WTC11 (cell line): ENCODE measurements at regions not wholly inside any gene's neighbourhood (a gene's known extent, or its start where the extent isn't known, plus 50 kb on each side); places are given as distances from the start of the nearest gene placed in this dataset.

Experiments used
- ATAC-seq: fragments of 200-7000 bp; cut with Tn5 transposase; 2 replicates; pipeline ENCODE4 v1.10.0; 2021; ENCODE audit warnings: mild to moderate bottlenecking, moderate library complexity
- CTCF ChIA-PET: fragments of 300-600 bp; sonication (Branson Sonifier 250); formaldehyde crosslinking; loops from one replicate; lab custom pipeline; 2021; ENCODE audit warnings: antibody characterized with exemption; lab: Charles Lee
- POLR2A ChIA-PET: fragments of 350-600 bp; sonication (Branson Sonifier 250); formaldehyde crosslinking; loops from one replicate; lab custom pipeline; 2021; ENCODE audit warnings: antibody characterized with exemption; lab: Charles Lee
- DNase-seq: peaks from one replicate; pipeline ENCODE4 v3.0.0; 2021; ENCODE audit warnings: low spot score
- H3K27ac Mint-ChIP-seq: 2 replicates; pipeline ENCODE4 v1.8.0; 2021; ENCODE audit warnings: mixed read lengths
- H3K27me3 Mint-ChIP-seq: 2 replicates; pipeline ENCODE4 v1.8.0; 2021; ENCODE audit warnings: low read depth, mild to moderate bottlenecking, moderate library complexity, mixed read lengths
- H3K36me3 Mint-ChIP-seq: 2 replicates; pipeline ENCODE4 v1.8.0; 2021; ENCODE audit warnings: mixed read lengths
- H3K4me1 Mint-ChIP-seq: 2 replicates; pipeline ENCODE4 v1.8.0; 2022; ENCODE audit warnings: mixed read lengths
- H3K4me3 Mint-ChIP-seq: 2 replicates; pipeline ENCODE4 v1.8.0; 2021; ENCODE audit warnings: mild to moderate bottlenecking, moderate library complexity, mixed read lengths
- H3K9me3 Mint-ChIP-seq: 2 replicates; pipeline ENCODE4 v1.8.0; 2021; ENCODE audit warnings: mixed read lengths
- ATF1 ChIP-seq: sonication (generic); formaldehyde crosslinking; IDR thresholded peaks from 2 replicates; pipeline ENCODE4 v1.8.1; 2023; ENCODE audit warnings: mild to moderate bottlenecking, moderate library complexity, missing genetic modification reagents
- ELF4 ChIP-seq: sonication (generic); formaldehyde crosslinking; IDR thresholded peaks from 2 replicates; pipeline ENCODE4 v1.8.1; 2022; ENCODE audit warnings: low read depth, mild to moderate bottlenecking, moderate library complexity, missing genetic modification reagents
- GABPB1 ChIP-seq: sonication (generic); formaldehyde crosslinking; IDR thresholded peaks from 2 replicates; pipeline ENCODE4 v1.8.1; 2023; ENCODE audit warnings: mild to moderate bottlenecking, missing genetic modification reagents
- GRHL2 ChIP-seq: fragments of 250-450 bp; sonication (Bioruptor Pico); IDR thresholded peaks from 2 replicates; pipeline ENCODE4 v1.8.0; 2022; ENCODE audit warnings: mild to moderate bottlenecking, moderate library complexity; ENCODE audit not compliant: insufficient replicate concordance, severe bottlenecking
- MYBL2 ChIP-seq: sonication (generic); formaldehyde crosslinking; IDR thresholded peaks from 2 replicates; pipeline ENCODE4 v1.8.1; 2023; ENCODE audit warnings: mild to moderate bottlenecking, moderate library complexity, missing genetic modification reagents
- NFATC4 ChIP-seq: fragments of 250-450 bp; sonication (Bioruptor Pico); IDR thresholded peaks from 2 replicates; pipeline ENCODE4 v1.9.0; 2021; ENCODE audit warnings: mild to moderate bottlenecking
- NFE2L1 ChIP-seq: sonication (generic); formaldehyde crosslinking; IDR thresholded peaks from 2 replicates; pipeline ENCODE4 v1.8.1; 2023; ENCODE audit warnings: missing genetic modification reagents
- RELA ChIP-seq: sonication (generic); formaldehyde crosslinking; IDR thresholded peaks from 2 replicates; pipeline ENCODE4 v1.8.1; 2022; ENCODE audit warnings: missing genetic modification reagents, mild to moderate bottlenecking, borderline replicate concordance
- SMAD3 ChIP-seq: sonication (generic); formaldehyde crosslinking; IDR thresholded peaks from 2 replicates; pipeline ENCODE4 v1.8.0; 2022; ENCODE audit warnings: missing genetic modification reagents, mild to moderate bottlenecking, borderline replicate concordance
- SMAD4 ChIP-seq: sonication (generic); formaldehyde crosslinking; IDR thresholded peaks from 2 replicates; pipeline ENCODE4 v1.8.0; 2022; ENCODE audit warnings: mild to moderate bottlenecking, missing genetic modification reagents
- SP1 ChIP-seq: sonication (generic); formaldehyde crosslinking; conservative IDR thresholded peaks from 2 replicates; pipeline ENCODE4 v1.8.1; 2022; ENCODE audit warnings: missing genetic modification reagents
- ZBTB21 ChIP-seq: sonication (generic); formaldehyde crosslinking; IDR thresholded peaks from 2 replicates; pipeline ENCODE4 v1.8.1; 2023; ENCODE audit warnings: mild to moderate bottlenecking, missing genetic modification reagents, borderline replicate concordance
- ZNF416 ChIP-seq: fragments of 250-450 bp; sonication (Bioruptor Pico); IDR thresholded peaks from 2 replicates; pipeline ENCODE4 v1.9.0; 2021; ENCODE audit warnings: mild to moderate bottlenecking, inconsistent platforms
- TF ChIP-seq, protein P1 (sequence below): sonication (generic); formaldehyde crosslinking; IDR thresholded peaks from 2 replicates; pipeline ENCODE4 v1.8.1; 2022; ENCODE audit warnings: low read depth, mild to moderate bottlenecking, moderate library complexity, missing genetic modification reagents, borderline replicate concordance
- TF ChIP-seq, protein P2 (sequence below): sonication (generic); formaldehyde crosslinking; IDR thresholded peaks from 2 replicates; pipeline ENCODE4 v1.8.1; 2022; ENCODE audit warnings: mild to moderate bottlenecking, moderate library complexity, missing genetic modification reagents
- TF ChIP-seq, protein P3 (sequence below): fragments of 200-600 bp; IDR thresholded peaks from 2 replicates; pipeline ENCODE4 v1.8.0; 2022; ENCODE audit warnings: antibody characterized with exemption
- TF ChIP-seq, protein P4 (sequence below): sonication (generic); formaldehyde crosslinking; IDR thresholded peaks from 2 replicates; pipeline ENCODE4 v1.8.1; 2023; ENCODE audit warnings: mild to moderate bottlenecking, moderate library complexity, missing genetic modification reagents
- TF ChIP-seq, protein P5 (sequence below): sonication (generic); formaldehyde crosslinking; IDR thresholded peaks from 2 replicates; pipeline ENCODE4 v1.8.0; 2022; ENCODE audit warnings: mild to moderate bottlenecking, missing genetic modification reagents
- TF ChIP-seq, protein P6 (sequence below): sonication (generic); formaldehyde crosslinking; IDR thresholded peaks from 2 replicates; pipeline ENCODE4 v1.8.1; 2022; ENCODE audit warnings: low read depth, missing genetic modification reagents, borderline replicate concordance

DNA sequence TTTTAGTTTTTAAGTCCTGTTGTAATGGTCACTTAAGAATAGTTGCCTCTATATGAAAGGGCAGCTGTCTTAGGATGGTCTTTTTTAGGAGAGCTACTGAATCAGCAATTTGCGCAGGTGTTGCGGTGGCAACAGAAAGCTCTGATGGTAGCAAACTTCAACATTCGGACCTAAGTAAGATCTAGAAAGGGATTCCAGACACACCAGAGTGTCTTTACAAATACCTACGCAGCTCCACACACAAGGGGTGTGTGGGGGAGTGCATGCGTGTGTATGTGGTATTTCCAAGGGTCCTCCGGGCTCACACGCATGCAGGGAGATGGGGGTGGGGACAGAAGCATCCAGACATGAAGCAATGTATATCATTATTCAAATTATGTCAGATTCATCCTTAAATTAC is 438.6 kb upstream of the MGMT start:
- H3K4me3 Mint-ChIP-seq: no peak overlapping the region
- DNase-seq: no peak
- H3K27ac Mint-ChIP-seq: no peak overlapping the region
- H3K4me1 Mint-ChIP-seq: peaks cover 56% of the 10 kb centered on the region
- no peaks in the 10 kb centered on the region for H3K9me3 Mint-ChIP-seq
- ATAC-seq: no peak
- TF ChIP-seq GRHL2 (CRISPR knock-in tag) (no peak), ATF1 (CRISPR knock-in tag) (no peak), GABPB1 (no peak), RELA (CRISPR knock-in tag) (no peak), ZNF416 (CRISPR knock-in tag) (no peak), SMAD4 (no peak), SP1 (CRISPR knock-in tag) (no peak), SMAD3 (CRISPR knock-in tag) (no peak), NFATC4 (CRISPR knock-in tag) (no peak)
- TF ChIP-seq, protein P1, sequence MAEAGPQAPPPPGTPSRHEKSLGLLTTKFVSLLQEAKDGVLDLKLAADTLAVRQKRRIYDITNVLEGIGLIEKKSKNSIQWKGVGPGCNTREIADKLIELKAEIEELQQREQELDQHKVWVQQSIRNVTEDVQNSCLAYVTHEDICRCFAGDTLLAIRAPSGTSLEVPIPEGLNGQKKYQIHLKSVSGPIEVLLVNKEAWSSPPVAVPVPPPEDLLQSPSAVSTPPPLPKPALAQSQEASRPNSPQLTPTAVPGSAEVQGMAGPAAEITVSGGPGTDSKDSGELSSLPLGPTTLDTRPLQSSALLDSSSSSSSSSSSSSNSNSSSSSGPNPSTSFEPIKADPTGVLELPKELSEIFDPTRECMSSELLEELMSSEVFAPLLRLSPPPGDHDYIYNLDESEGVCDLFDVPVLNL: no peak
- TF ChIP-seq, all 79 proteins: peak for 0
- ChIA-PET CTCF (interaction anchor here (1.9 kb wide), 1 partner anchor 630 kb away, joined by 4 read pairs; no protein-coding TSS in a partner anchor), POLR2A (no interaction called here)
- H3K27me3 Mint-ChIP-seq: no peaks in the 10 kb centered on the region
- H3K36me3 Mint-ChIP-seq: no peaks in the 10 kb centered on the region

DNA sequence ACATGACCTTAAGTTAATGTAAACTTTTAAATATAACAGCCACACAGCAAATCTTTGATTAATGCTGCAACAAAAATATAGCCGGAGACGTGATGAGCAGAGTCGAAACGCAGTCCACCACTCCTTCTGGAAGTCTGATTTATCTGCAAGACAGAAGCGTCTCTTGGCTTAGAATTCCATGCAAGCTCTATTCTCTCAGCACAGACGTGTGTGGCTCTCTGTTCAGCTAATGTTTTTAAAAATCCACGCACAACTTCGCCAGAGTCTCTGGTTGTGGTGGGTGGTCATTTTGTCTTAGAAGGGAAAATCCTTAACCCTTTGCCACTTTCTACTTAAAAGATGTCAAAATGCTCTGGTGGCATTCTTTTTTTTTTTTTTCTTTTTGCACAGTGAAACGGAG is 438.0 kb upstream of the MGMT start:
- H3K9me3 Mint-ChIP-seq: no peaks in the 10 kb centered on the region
- H3K27me3 Mint-ChIP-seq: no peaks in the 10 kb centered on the region
- ATAC-seq: no peak
- H3K4me3 Mint-ChIP-seq: no peak overlapping the region
- no peak overlapping the region for H3K27ac Mint-ChIP-seq
- H3K36me3 Mint-ChIP-seq: no peaks in the 10 kb centered on the region
- POLR2A ChIA-PET: no interaction called here
- CTCF ChIA-PET: interaction anchor here (1.9 kb wide), 1 partner anchor 629 kb away, joined by 4 read pairs; no protein-coding TSS in a partner anchor
- H3K4me1 Mint-ChIP-seq: peaks cover 56% of the 10 kb centered on the region
- TF ChIP-seq, protein P2, sequence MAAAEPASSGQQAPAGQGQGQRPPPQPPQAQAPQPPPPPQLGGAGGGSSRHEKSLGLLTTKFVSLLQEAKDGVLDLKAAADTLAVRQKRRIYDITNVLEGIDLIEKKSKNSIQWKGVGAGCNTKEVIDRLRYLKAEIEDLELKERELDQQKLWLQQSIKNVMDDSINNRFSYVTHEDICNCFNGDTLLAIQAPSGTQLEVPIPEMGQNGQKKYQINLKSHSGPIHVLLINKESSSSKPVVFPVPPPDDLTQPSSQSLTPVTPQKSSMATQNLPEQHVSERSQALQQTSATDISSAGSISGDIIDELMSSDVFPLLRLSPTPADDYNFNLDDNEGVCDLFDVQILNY: no peak
- TF ChIP-seq, protein P3, sequence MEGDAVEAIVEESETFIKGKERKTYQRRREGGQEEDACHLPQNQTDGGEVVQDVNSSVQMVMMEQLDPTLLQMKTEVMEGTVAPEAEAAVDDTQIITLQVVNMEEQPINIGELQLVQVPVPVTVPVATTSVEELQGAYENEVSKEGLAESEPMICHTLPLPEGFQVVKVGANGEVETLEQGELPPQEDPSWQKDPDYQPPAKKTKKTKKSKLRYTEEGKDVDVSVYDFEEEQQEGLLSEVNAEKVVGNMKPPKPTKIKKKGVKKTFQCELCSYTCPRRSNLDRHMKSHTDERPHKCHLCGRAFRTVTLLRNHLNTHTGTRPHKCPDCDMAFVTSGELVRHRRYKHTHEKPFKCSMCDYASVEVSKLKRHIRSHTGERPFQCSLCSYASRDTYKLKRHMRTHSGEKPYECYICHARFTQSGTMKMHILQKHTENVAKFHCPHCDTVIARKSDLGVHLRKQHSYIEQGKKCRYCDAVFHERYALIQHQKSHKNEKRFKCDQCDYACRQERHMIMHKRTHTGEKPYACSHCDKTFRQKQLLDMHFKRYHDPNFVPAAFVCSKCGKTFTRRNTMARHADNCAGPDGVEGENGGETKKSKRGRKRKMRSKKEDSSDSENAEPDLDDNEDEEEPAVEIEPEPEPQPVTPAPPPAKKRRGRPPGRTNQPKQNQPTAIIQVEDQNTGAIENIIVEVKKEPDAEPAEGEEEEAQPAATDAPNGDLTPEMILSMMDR: no peak
- TF ChIP-seq, protein P4, sequence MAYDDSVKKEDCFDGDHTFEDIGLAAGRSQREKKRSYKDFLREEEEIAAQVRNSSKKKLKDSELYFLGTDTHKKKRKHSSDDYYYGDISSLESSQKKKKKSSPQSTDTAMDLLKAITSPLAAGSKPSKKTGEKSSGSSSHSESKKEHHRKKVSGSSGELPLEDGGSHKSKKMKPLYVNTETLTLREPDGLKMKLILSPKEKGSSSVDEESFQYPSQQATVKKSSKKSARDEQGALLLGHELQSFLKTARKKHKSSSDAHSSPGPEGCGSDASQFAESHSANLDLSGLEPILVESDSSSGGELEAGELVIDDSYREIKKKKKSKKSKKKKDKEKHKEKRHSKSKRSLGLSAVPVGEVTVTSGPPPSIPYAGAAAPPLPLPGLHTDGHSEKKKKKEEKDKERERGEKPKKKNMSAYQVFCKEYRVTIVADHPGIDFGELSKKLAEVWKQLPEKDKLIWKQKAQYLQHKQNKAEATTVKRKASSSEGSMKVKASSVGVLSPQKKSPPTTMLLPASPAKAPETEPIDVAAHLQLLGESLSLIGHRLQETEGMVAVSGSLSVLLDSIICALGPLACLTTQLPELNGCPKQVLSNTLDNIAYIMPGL: no peak
- TF ChIP-seq NFE2L1 (CRISPR knock-in tag): no peak
- DNase-seq: no peak

DNA sequence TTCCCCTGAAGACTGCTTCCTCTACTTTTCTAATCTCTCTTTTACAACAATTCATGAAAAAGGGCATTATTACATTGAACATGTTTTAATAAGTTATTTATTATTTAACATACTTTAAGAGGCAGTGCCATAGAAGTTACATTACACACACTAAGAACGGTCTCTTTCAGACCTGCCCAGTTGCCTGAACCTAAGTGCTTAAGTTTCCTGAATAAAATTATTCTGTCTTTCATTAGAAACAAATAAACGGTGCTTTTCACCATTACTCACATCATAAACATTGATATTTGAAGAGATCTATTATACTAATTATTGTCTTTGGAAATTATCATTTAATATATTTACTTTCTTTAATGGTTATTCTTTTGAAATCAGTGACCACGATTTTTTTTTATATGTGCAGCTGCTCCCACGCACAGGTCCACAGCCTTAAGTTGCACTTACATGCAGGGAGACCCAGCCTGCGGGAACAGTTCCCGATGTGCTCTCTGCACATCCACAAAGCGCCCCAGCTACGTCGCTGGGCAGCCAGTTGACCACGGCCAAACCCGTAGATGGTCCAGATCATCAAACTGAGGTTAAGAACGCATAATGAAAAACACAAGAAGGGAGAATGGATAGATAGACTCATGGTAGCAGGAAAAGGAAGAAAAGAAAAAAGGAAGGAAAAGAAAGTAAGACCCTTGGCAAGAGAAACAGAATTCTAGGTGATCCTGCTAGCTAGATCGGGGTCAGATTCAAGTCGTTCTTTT is 437.0 kb upstream of the MGMT start:
- POLR2A ChIA-PET: no interaction called here
- no peaks in the 10 kb centered on the region for H3K9me3 Mint-ChIP-seq
- no peak overlapping the region for H3K27ac Mint-ChIP-seq
- ATAC-seq (no peak), DNase-seq (no peak)
- peaks cover 49% of the 10 kb centered on the region for H3K4me1 Mint-ChIP-seq
- no peaks in the 10 kb centered on the region for H3K27me3 Mint-ChIP-seq
- no peaks in the 10 kb centered on the region for H3K36me3 Mint-ChIP-seq
- no peak overlapping the region for H3K4me3 Mint-ChIP-seq
- CTCF ChIA-PET: interaction anchor here (0.8 to 1.9 kb wide), 6 partner anchors 9 to 940 kb away, joined by 3 to 7 read pairs (median 4); no protein-coding TSS in a partner anchor
- TF ChIP-seq, protein P5, sequence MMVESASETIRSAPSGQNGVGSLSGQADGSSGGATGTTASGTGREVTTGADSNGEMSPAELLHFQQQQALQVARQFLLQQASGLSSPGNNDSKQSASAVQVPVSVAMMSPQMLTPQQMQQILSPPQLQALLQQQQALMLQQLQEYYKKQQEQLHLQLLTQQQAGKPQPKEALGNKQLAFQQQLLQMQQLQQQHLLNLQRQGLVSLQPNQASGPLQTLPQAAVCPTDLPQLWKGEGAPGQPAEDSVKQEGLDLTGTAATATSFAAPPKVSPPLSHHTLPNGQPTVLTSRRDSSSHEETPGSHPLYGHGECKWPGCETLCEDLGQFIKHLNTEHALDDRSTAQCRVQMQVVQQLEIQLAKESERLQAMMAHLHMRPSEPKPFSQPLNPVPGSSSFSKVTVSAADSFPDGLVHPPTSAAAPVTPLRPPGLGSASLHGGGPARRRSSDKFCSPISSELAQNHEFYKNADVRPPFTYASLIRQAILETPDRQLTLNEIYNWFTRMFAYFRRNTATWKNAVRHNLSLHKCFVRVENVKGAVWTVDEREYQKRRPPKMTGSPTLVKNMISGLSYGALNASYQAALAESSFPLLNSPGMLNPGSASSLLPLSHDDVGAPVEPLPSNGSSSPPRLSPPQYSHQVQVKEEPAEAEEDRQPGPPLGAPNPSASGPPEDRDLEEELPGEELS (CRISPR knock-in tag): no peak
- TF ChIP-seq MYBL2 (no peak), ELF4 (CRISPR knock-in tag) (no peak), ZBTB21 (CRISPR knock-in tag) (no peak)
- TF ChIP-seq, protein P6, sequence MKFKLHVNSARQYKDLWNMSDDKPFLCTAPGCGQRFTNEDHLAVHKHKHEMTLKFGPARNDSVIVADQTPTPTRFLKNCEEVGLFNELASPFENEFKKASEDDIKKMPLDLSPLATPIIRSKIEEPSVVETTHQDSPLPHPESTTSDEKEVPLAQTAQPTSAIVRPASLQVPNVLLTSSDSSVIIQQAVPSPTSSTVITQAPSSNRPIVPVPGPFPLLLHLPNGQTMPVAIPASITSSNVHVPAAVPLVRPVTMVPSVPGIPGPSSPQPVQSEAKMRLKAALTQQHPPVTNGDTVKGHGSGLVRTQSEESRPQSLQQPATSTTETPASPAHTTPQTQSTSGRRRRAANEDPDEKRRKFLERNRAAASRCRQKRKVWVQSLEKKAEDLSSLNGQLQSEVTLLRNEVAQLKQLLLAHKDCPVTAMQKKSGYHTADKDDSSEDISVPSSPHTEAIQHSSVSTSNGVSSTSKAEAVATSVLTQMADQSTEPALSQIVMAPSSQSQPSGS (CRISPR knock-in tag): no peak
